ENCODE measurements at regions not wholly inside any gene's neighbourhood (a gene's known extent, or its start where the extent isn't known, plus 50 kb on each side); places are given as distances from the start of the nearest gene placed in this dataset.

DNA sequence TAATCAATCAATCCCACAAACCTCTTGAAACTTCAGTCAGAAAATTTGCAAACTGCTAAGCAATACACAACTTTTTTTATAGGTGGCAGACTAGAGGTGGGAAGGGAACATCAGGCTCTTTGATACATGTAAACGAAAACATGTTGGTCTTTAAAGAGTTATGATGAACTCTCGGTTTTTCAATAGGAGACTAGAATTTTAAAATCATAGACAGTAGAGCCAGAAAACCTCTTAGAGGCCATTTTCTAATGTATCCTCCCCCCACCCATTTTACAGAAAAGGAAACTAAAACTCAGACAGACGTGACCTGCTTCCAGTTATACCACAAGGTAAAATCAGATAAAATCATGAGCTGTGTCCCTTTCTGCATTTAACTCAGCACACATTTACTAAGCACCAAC is 179.1 kb upstream of the LPP start:
- TF ChIP-seq, protein P1, sequence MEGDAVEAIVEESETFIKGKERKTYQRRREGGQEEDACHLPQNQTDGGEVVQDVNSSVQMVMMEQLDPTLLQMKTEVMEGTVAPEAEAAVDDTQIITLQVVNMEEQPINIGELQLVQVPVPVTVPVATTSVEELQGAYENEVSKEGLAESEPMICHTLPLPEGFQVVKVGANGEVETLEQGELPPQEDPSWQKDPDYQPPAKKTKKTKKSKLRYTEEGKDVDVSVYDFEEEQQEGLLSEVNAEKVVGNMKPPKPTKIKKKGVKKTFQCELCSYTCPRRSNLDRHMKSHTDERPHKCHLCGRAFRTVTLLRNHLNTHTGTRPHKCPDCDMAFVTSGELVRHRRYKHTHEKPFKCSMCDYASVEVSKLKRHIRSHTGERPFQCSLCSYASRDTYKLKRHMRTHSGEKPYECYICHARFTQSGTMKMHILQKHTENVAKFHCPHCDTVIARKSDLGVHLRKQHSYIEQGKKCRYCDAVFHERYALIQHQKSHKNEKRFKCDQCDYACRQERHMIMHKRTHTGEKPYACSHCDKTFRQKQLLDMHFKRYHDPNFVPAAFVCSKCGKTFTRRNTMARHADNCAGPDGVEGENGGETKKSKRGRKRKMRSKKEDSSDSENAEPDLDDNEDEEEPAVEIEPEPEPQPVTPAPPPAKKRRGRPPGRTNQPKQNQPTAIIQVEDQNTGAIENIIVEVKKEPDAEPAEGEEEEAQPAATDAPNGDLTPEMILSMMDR (IDR thresholded peaks at IDR 0.05) = no peak
- TF ChIP-seq POLR2A (IDR thresholded peaks at IDR 0.05) = no peak

Measured in lower leg skin (tissue), 3 donors.